ENCODE measurements at regions not wholly inside any gene's neighbourhood (a gene's known extent, or its start where the extent isn't known, plus 50 kb on each side); places are given as distances from the start of the nearest gene placed in this dataset.

- no peak for TF ChIP-seq CTCF (IDR thresholded peaks at IDR 0.05; ENCODE audit: borderline replicate concordance, control extremely low read depth, extremely low read depth, insufficient read depth, missing control alignments)
- no peak for DNase-seq (ENCODE audit: low spot score)
- in situ Hi-C loops (cut with MboI; ENCODE audit: low sequenced_read_pairs, unreplicated experiment) = loop anchor here (25.0 kb wide), 3 partner anchors 598 to 1173 kb away; no protein-coding TSS in a partner anchor
These were observed 332.0 kb downstream of the RAPGEF2 start for GRCh38 chr4:159434871-159435241.

GRCh38 chr4:159435561-159436023 lies 332.7 kb downstream of the RAPGEF2 start:
- in situ Hi-C loops (cut with MboI; ENCODE audit: low sequenced_read_pairs, unreplicated experiment) = loop anchor here (25.0 kb wide), 3 partner anchors 598 to 1173 kb away; no protein-coding TSS in a partner anchor
- no peak for TF ChIP-seq CTCF (IDR thresholded peaks at IDR 0.05; ENCODE audit: borderline replicate concordance, control extremely low read depth, extremely low read depth, insufficient read depth, missing control alignments)
- DNase-seq (ENCODE audit: low spot score) = no peak

- TF ChIP-seq CTCF (IDR thresholded peaks at IDR 0.05; ENCODE audit: borderline replicate concordance, control extremely low read depth, extremely low read depth, insufficient read depth, missing control alignments) = no peak
- in situ Hi-C loops (cut with MboI; ENCODE audit: low sequenced_read_pairs, unreplicated experiment) = loop anchor here (10.0 to 25.0 kb wide), 4 partner anchors 239 to 1182 kb away; no protein-coding TSS in a partner anchor
- DNase-seq (ENCODE audit: low spot score) = no peak
These were observed 341.1 kb downstream of the RAPGEF2 start for GRCh38 chr4:159443975-159444374.

- DNase-seq (ENCODE audit: low spot score) = no peak
- no peak for TF ChIP-seq CTCF (IDR thresholded peaks at IDR 0.05; ENCODE audit: borderline replicate concordance, control extremely low read depth, extremely low read depth, insufficient read depth, missing control alignments)
- in situ Hi-C loops (cut with MboI; ENCODE audit: low sequenced_read_pairs, unreplicated experiment) = loop anchor here (10.0 to 25.0 kb wide), 4 partner anchors 240 to 1182 kb away; no protein-coding TSS in a partner anchor
These were observed 341.8 kb downstream of the RAPGEF2 start for GRCh38 chr4:159444678-159445077.

GRCh38 chr4:159445692-159446091 lies 342.8 kb downstream of the RAPGEF2 start:
- in situ Hi-C loops (cut with MboI; ENCODE audit: low sequenced_read_pairs, unreplicated experiment) = loop anchor here (10.0 to 25.0 kb wide), 4 partner anchors 241 to 1183 kb away; no protein-coding TSS in a partner anchor
- DNase-seq (ENCODE audit: low spot score) = no peak
- TF ChIP-seq CTCF (IDR thresholded peaks at IDR 0.05; ENCODE audit: borderline replicate concordance, control extremely low read depth, extremely low read depth, insufficient read depth, missing control alignments) = no peak

- peak; percentile 67 for TF ChIP-seq CTCF (IDR thresholded peaks at IDR 0.05; ENCODE audit: borderline replicate concordance, control extremely low read depth, extremely low read depth, insufficient read depth, missing control alignments)
- in situ Hi-C loops (cut with MboI; ENCODE audit: low sequenced_read_pairs, unreplicated experiment) = loop anchor here (10.0 to 25.0 kb wide), 4 partner anchors 242 to 1184 kb away; no protein-coding TSS in a partner anchor
- peak; percentile 50 for DNase-seq (ENCODE audit: low spot score)
These were observed 343.5 kb downstream of the RAPGEF2 start for GRCh38 chr4:159446266-159446976.

Measured in GM13976 (cell line).